Posterior vena cava (tissue), 2 donors: ENCODE measurements at regions not wholly inside any gene's neighbourhood (a gene's known extent, or its start where the extent isn't known, plus 50 kb on each side); places are given as distances from the start of the nearest gene placed in this dataset.

Source experiments
- DNase-seq: peaks from one replicate; pipeline ENCODE4 v3.0.0-alpha.2; 2020; ENCODE audit warnings: low spot score
- intact Hi-C, 2 donors: fragments of 100-400 bp; cut with DNase I; formaldehyde crosslinking; loops; one replicate each; pipeline versions ENCODE4 v1.14.1 to v1.14.2; 2022 to 2023
- donor health status: DM: yes; HTN: yes; CAD: no.
- donor health status: DM: yes; HTN: yes; CAD: no.

DNA sequence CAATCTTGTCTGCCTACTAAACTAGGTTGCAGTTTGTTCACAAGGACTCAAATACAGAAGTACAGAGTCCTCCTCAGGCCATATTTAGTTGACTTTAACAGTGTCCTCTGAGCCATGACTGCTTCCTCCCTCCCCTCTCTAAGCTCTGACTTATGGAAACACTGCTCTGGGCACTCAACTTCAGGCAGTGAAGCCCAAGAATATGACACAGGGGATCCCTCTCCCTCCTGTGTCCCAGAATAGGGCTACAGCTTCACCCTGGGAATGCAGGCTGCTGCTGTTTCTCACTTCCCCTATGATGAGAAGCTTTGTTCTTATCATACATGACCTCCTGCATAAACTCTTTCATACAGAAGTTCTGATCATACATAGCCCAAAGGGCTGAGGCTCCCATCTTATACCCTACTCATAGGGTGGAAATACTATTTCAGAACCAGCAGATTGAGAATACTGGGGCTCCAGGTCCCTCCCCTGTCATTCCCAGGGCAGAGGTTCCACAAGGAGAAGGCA, 97.3 kb upstream of the UST start:
- intact Hi-C loops = no loop called here
- DNase-seq = no peak

DNA sequence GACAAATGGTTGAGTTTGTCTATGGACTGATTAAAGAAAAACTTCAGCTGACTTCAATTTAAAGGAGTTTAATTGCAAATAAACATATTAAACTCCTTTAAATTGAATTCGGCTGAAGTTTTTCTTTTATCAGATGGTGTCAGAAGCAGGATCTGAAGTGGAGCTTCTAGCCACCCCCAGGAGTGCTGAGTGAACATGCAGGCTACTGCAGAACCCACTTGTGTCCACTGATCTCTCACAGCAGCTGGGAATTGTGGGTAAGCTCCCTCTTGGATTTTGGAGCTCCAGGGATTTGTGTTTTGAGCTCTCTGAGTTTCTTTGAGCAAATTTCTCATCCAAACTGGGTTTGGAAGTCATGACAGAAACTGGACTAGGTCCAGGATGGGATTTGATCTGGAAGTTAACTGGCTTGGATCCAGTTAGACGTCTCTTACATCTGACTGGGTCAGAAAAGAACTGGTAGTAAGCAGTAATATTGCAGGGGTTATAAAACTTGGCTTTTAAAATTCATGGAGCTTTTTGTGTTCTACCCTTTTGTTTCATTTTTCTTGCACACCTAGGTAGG, 95.8 kb upstream of the UST start:
- intact Hi-C loops = no loop called here
- DNase-seq = no peak

DNA sequence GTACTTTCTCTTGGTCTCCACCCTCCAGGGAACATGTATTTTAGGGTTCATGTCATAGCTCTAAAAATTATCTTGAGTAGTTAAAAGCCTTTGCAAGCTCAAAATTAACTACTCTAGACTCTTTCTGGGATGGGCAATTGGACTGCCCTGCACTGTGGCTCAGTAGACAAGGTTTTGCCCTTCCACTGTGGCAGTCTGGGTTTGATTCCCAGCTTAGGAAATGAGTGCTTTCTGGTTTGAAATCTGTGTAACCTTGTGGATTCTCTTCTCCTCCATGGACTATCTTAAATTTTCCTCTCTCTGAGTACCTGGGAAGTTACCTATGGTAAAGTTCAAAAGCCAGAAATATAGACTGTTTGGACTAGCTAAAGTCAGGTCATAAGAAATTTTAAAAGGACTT, 94.6 kb upstream of the UST start:
- intact Hi-C loops = no loop called here
- DNase-seq = no peak

DNA sequence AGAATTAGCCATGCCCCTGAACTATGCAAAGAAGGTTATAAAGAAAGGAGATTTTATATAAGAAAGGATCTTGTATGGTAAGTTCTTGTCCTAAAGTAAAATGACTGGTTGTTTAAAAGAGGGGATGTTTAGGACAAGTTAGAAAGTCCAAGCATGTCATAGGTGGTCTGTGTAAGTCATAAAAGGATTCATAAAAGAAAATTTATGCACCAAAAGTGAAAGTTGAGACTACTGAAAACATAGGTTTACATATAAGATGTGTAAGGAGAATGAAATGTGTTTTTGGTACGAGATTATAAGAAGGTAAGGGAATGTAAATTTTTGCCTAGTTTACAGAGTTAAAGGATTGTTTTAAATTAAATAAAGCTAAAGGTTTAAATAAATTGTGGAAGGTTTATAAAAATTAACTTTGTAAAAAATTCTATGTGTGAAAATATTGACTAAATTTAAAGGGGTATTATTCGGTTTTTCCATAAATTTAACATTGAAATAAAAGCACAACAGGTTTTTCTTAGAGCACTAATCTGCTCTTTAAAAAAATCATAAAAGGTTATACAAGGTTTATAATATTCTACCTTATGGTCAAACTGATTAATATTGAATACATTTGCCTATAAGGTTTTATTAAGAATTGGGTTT, 93.6 kb upstream of the UST start:
- intact Hi-C loops = no loop called here
- DNase-seq = no peak

DNA sequence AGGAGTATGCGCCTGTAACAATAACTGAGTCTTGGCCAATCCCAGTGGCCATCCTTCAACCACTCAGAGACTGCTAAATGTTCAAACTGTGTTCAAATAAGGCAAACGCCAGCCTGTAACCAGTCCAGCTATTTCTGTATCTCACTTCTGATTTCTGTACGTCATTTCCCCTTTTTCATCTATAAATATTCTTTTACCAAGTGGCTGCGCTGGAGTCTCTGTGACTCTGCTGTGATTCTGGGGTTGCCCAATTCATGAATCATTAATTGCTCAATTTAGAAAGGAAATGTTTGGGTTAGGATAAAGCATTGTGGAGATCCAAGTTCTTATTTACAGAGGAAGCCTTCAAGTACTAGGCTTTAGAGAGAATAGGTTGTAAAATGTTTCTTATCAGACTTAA, 89.8 kb upstream of the UST start:
- intact Hi-C loops = no loop called here
- no peak for DNase-seq

DNA sequence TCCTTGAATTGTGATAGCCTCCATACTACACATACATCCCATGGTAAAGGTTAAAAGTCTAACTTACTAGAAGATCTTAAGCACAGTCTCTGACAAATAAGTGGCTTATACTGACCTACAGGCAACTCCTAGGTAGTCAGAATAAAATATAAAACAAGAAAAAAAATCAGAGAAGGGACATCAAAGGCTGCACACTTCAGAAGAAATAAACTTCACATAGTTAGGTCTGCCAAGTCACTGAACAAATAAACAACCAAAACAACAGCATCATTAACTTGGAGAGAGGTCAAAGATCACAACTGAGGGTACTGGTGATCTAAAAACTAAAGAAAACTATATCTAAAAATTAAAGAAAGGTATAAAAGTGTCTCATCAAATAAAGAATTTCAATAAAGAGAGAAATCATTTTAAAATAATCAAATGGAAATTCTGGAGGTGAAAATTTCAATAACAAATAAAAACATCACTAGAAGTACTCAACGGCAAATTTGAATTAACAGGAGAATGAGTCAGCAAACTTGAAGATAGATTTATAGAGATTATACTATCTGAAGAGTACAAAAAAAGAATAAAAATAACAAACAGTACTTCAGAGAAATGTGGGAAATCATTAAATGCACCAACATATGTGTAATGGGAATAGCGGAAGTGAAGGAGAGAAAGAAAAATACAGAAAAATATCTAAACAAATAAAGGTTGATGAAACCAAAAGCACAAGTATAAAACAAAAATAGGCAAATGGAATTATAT, 88.0 kb upstream of the UST start:
- no peak for DNase-seq
- intact Hi-C loops = no loop called here

DNA sequence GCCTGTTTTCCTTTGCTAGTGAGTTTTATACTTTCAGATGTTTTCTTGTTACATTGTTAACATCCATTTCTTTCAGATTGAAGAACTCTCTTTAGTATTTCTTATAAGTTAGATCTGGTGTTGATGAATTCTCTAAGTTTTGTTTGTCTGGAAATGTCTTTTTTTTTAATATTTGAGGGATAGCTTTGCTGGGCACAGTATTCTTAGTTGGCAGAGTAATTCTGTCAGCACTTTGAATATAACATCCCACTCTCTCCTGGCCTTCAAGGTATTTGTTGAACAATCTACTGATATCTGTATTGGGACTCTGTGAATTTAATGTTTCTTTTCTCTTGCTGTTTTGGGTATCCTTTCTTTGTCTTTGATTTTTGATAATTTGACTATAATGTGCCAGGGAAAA, 79.4 kb upstream of the UST start:
- no peak for DNase-seq
- intact Hi-C loops = no loop called here

DNA sequence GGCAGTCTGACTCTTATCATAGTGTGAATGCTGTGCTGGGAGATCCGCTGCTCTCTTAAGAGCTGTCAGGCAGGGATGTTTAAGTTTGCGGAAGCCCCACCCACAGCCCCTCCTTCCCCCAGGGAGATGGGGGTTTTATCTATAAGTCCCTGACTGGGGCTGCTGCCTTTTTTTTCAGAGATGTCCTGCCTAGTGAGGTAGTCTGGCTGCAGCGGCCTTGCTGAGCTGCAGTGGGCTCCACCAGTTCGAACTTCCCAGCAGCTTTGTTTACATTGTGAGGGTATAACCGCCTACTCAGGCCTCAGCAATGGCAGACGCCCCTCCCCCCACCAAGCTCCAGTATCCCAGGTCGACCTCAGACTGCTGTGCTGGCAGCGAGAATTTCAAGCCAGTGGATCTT, 75.7 kb upstream of the UST start:
- DNase-seq = no peak
- intact Hi-C loops = no loop called here

DNA sequence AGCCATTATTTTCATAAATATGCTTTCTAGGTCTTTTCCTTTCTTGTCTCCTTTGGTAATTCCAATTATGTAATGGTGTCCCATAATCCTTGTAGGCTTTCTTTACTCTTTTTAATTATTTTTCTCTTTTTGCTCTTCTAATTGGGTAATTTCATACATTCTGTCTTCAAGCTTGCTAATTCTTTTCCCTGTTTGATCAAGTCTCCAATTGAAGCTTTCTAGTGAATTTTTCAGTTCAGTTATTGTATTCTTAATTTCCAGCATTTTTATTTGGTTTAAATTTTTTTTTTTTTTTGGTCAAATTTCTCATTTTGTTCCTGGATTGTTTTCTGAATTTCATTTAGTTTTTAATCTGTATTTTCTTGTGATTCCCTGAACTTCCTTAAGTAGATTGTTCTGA, 74.9 kb upstream of the UST start:
- intact Hi-C loops = no loop called here
- no peak for DNase-seq

DNA sequence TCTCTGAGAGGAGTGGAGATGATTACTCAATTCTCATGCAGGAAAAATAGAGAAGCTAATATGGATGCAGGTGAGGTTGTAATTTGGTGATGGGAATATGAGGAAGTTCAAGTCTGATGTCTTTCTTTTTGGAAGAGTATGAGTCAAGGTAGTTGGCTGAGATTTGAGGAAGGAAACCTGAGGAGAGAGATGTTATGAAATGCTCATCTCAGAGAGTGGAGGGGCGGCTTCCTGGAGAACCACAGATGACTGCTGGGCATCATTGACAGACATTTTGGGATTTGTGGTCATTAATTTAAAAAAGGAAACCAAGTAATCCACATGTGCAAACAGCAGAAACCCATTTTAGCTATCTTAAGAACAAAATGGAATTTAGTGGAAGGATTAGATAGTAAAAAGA, 72.5 kb upstream of the UST start:
- intact Hi-C loops = no loop called here
- no peak for DNase-seq

DNA sequence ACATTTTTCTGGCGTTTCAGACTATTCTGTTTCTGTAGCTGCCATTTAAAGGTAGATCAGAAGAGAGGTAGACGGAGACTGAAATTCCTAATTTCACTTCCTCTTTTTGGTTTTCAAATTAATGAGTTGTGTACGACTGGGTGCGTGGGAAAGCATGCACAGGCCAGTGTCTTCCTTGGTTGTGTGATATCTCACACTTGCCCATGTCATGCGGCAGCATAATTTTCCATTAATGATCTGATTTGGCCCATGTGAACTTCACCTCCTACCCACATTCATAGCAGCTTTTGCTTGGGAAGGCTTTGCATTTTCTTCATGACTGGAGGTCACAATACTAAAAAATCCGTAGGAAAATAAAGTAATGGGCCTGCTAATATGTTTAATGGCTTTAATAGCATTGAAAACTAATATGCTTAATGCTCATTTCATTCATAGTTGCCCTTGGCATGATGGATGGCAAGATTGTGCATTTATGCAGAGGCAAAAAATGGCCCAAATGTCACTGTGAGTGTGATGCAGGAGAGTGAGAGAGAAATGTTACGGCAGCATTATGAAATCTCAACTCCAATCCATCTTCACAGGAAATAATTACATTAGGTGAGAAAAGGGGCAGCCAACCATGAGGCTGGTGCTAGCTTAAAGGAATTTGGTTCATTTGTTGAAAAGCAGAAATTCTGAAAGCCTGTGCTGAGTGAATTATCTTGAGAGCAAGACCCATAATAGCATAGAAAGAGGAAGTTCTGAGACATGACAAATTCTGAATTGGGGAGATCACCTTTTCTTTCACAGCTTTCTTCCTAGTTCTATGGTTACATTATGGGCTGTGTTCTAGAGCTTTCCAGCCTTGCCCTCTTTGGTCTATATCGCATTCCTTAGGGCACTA, 69.0 kb upstream of the UST start:
- no peak for DNase-seq
- intact Hi-C loops = no loop called here

DNA sequence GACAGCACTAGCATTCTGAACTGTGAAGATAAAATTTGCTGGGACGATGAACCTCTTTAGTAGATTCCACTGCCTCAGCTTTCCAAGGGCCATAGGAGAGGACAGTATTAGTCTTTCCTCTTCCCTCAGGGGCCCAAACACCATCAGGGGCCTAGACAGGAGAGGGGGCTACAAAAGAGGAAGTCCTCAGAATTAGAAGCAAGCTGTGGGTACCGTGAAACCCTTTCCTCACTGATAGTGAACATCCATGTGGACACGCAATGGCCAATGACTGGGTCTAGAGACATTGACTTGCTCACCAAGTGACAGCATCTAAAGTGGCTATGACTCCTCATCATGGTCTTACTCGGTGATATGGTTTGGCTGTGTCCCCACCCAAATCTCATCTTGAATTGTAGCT, 68.1 kb upstream of the UST start:
- DNase-seq = no peak
- intact Hi-C loops = no loop called here

DNA sequence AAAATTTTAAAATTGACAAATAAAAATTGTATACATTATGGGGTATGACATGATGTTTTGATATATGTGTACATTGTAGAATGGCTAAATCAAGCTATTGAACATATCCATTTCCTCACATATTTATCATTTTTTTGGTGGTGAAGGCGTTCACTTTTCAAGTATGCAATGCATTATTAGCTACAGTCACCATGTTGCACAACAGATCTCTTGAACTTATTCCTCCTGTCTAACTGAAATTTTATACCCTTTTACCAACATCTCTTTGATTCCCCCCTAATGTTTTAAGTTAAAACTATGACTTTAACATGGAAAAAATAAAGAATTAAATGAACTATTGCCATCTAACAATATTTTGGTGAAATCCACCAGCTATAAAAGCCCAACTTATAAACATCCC, 65.2 kb upstream of the UST start:
- intact Hi-C loops = no loop called here

DNA sequence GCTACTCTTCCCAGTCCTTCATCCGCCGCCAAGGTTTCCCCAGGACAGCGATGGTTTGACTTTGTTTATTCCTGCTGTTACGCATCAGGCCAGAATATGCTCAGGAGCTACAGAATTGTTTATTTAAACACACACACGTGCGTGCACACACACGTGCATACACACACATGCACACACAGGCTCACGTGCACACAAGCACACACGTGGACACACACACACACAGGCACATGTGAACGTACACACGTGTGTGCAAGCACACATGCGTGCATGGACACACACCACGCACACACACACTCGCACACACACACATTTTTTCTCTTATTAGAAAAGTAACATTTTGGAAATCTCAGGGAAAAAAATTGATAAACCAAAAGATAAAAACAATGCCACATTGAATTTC, 64.6 kb upstream of the UST start:
- intact Hi-C loops = no loop called here
- DNase-seq = no peak

More for the DNA sequence above, 65.2 kb upstream of the UST start:
- DNase-seq = no peak

DNA sequence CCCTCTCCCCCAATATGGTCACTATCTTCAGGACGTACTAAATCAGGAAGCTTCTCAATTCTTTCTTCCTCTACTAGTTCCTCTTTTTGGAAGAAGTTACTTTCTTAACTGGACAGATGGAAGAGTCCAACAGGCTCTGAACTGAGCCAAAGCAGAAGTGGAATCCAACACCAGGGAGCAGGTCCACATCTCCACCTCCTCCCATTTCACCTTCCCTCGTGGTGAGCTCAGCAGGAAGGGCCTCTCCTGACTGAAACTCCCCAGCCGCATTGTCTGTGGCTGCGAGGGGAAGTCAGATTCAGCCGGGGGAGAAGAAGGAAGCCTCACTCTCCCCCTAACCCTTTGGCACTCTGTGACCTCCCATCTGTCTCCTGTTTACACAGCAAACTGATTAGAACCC, 63.8 kb upstream of the UST start:
- DNase-seq = no peak
- intact Hi-C loops = no loop called here

DNA sequence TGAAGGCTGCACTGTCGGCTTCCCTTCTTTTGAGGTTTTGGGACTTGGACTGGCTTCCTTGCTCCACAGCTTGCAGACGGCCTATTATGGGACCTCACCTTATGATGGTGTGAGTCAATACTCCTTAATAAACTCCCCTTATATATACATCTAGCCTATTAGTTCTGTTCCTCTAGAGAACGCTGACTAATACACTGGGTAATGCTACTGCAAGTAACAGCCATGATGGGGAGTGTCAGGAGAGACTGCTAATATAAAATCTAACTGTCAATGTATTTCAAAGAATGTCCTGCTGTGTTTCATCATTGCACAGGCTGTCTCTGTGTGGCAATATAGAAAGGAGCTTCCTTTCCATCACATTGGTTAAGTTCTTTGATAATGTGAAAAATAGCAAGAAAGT, 57.7 kb upstream of the UST start:
- DNase-seq = no peak
- intact Hi-C loops = no loop called here

DNA sequence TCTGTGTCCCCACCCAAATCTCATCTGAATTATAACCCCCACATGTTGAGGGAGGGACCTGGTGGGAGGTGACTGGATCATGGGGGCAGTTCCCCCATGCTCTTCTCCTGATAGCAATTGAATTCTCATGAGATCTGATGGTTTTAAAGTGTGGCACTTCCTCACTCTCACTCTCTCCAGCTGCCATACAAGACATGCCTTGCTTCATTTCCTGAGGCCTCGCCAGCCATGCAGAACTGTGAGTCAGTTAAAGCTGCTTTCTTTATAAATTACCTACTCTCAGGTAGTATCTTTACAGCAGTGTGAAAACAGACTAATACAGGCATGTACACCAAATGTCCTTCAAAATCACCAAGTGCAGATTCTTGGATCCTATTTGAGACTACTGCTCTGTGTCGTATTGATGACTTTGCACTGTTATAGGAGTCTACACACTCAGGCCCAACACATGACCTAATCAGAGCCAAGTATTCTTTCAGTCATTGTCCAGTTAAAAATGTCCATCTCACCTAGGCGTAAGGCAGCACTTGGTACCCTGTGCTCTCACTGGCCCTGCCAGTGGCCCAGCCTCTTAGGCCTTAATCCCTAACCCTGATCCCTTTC, 52.8 kb upstream of the UST start:
- intact Hi-C loops = no loop called here
- DNase-seq = no peak
